HFF-Myc (cell line): ENCODE measurements at regions not wholly inside any gene's neighbourhood (a gene's known extent, or its start where the extent isn't known, plus 50 kb on each side); places are given as distances from the start of the nearest gene placed in this dataset.

ENCODE experiments used
- DNase-seq: peaks from one replicate; pipeline ENCODE4 v3.0.0-alpha.2; 2011; ENCODE audit warnings: low read depth; ENCODE audit errors: extremely low read depth
- H3K4me3 ChIP-seq: replicated peaks from 2 replicates; pipeline ENCODE4 v1.5.1; 2011; ENCODE audit warnings: low read depth, mild to moderate bottlenecking, control low read depth, low read length
- CTCF ChIP-seq: IDR thresholded peaks from 2 replicates; pipeline ENCODE4 v1.5.1; 2012; ENCODE audit warnings: mild to moderate bottlenecking, low read depth, low read length, control low read depth; ENCODE audit errors: missing control alignments

GRCh38 chr15:36108541-36108940, 470.9 kb upstream of the CDIN1 start:
- DNase-seq: no peak
- no peak for TF ChIP-seq CTCF
- no peak overlapping the region for H3K4me3 ChIP-seq

GRCh38 chr15:36109943-36110658, 469.3 kb upstream of the CDIN1 start:
- TF ChIP-seq CTCF: no peak
- DNase-seq: no peak
- no peak overlapping the region for H3K4me3 ChIP-seq

GRCh38 chr15:36110659-36110993, 468.8 kb upstream of the CDIN1 start:
- no peak for TF ChIP-seq CTCF
- no peak for DNase-seq
- H3K4me3 ChIP-seq: no peak overlapping the region

GRCh38 chr15:36117296-36117787, 462.1 kb upstream of the CDIN1 start:
- no peak for TF ChIP-seq CTCF
- no peak for DNase-seq
- H3K4me3 ChIP-seq: no peak overlapping the region

GRCh38 chr15:36126194-36126593, 453.2 kb upstream of the CDIN1 start:
- DNase-seq: no peak
- no peak overlapping the region for H3K4me3 ChIP-seq
- no peak for TF ChIP-seq CTCF

- peak; percentile 43 for DNase-seq
- no peak overlapping the region for H3K4me3 ChIP-seq
- TF ChIP-seq CTCF: no peak
Observed at GRCh38 chr15:36130641-36131310, 448.6 kb upstream of the CDIN1 start.
